Gastrocnemius medialis (tissue), 4 donors: ENCODE measurements at regions not wholly inside any gene's neighbourhood (a gene's known extent, or its start where the extent isn't known, plus 50 kb on each side); places are given as distances from the start of the nearest gene placed in this dataset.

ENCODE experiments used
- CTCF ChIP-seq, 5 experiments: fragments of 450-650 bp in 3 of 5; fragments of 200-600 bp in 2 of 5; sonication (generic) in 2 of 5; IDR thresholded peaks in 4 of 5; conservative IDR thresholded peaks in 1 of 5; 1 replicate in 4 of 5; 2 replicates in 1 of 5; pipeline ENCODE4 v1.5.1; 2016 to 2019; ENCODE audit warnings: antibody characterized with exemption in 5 of 5, mild to moderate bottlenecking in 3 of 5, moderate library complexity in 3 of 5
- POLR2A ChIP-seq, 2 donors: fragments of 450-650 bp; IDR thresholded peaks; one replicate each; pipeline ENCODE4 v1.6.1; 2017; ENCODE audit warnings: antibody characterized with exemption in 2 of 2, mild to moderate bottlenecking in 2 of 2, moderate library complexity in 2 of 2

- TF ChIP-seq POLR2A (IDR thresholded peaks at IDR 0.05) (no peak), CTCF (IDR thresholded peaks at IDR 0.05 in 4 of 5, conservative IDR thresholded peaks at IDR 0.05 in 1 of 5) (no peak)
These were observed 194.4 kb downstream of the ARRDC4 start for GRCh38 chr15:98154863-98155262.
